DLD1 (cell line): ENCODE measurements at regions not wholly inside any gene's neighbourhood (a gene's known extent, or its start where the extent isn't known, plus 50 kb on each side); places are given as distances from the start of the nearest gene placed in this dataset.
"Not testable (repeated sequence)": the region's sequence is repeated elsewhere in the genome, so short reads cannot be mapped to it uniquely, and the experiment has no call there.

ENCODE experiments used
- in situ Hi-C: cut with HindIII; loops from 2 replicates; pipeline ENCODE4 v1.10.0; 2017; ENCODE audit warnings: low sequenced_read_pairs

- in situ Hi-C loops = no loop called here
These were observed 458.4 kb upstream of the CFAP20DC start for GRCh38 chr3:59508273-59508672.

GRCh38 chr3:59506191-59506590, 456.4 kb upstream of the CFAP20DC start:
- in situ Hi-C loops = no loop called here

GRCh38 chr3:59503441-59503840, 453.6 kb upstream of the CFAP20DC start:
- in situ Hi-C loops = no loop called here

GRCh38 chr3:59502806-59503205, 453.0 kb upstream of the CFAP20DC start:
- in situ Hi-C loops = no loop called here

GRCh38 chr3:59499954-59500353, 450.1 kb upstream of the CFAP20DC start:
- in situ Hi-C loops = no loop called here

GRCh38 chr3:59499000-59499399, 449.2 kb upstream of the CFAP20DC start:
- in situ Hi-C loops = no loop called here

- in situ Hi-C loops = no loop called here
These were observed 446.4 kb upstream of the CFAP20DC start for GRCh38 chr3:59496250-59496649.

- in situ Hi-C loops = not testable (repeated sequence)
These were observed 445.1 kb upstream of the CFAP20DC start for GRCh38 chr3:59494969-59495368.

GRCh38 chr3:59486520-59486919, 436.7 kb upstream of the CFAP20DC start:
- in situ Hi-C loops = no loop called here

- in situ Hi-C loops = no loop called here
These were observed 433.4 kb upstream of the CFAP20DC start for GRCh38 chr3:59483191-59483590.

GRCh38 chr3:59482684-59483083, 432.9 kb upstream of the CFAP20DC start:
- in situ Hi-C loops = no loop called here

- in situ Hi-C loops = no loop called here
These were observed 432.1 kb upstream of the CFAP20DC start for GRCh38 chr3:59481776-59482400.

GRCh38 chr3:59480486-59480995, 430.7 kb upstream of the CFAP20DC start:
- in situ Hi-C loops = no loop called here

GRCh38 chr3:59473636-59474035, 423.8 kb upstream of the CFAP20DC start:
- in situ Hi-C loops = no loop called here

GRCh38 chr3:59472541-59472940, 422.7 kb upstream of the CFAP20DC start:
- in situ Hi-C loops = no loop called here

- in situ Hi-C loops = no loop called here
These were observed 420.3 kb upstream of the CFAP20DC start for GRCh38 chr3:59469948-59470723.

- in situ Hi-C loops = no loop called here
These were observed 417.7 kb upstream of the CFAP20DC start for GRCh38 chr3:59467476-59467875.

GRCh38 chr3:59464187-59464586, 414.4 kb upstream of the CFAP20DC start:
- in situ Hi-C loops = no loop called here

GRCh38 chr3:59463253-59463652, 413.4 kb upstream of the CFAP20DC start:
- in situ Hi-C loops = no loop called here

- in situ Hi-C loops = no loop called here
These were observed 410.2 kb upstream of the CFAP20DC start for GRCh38 chr3:59460068-59460467.

- in situ Hi-C loops = no loop called here
These were observed 407.1 kb upstream of the CFAP20DC start for GRCh38 chr3:59456852-59457485.
